GM19238 (cell line): ENCODE measurements at regions not wholly inside any gene's neighbourhood (a gene's known extent, or its start where the extent isn't known, plus 50 kb on each side); places are given as distances from the start of the nearest gene placed in this dataset.

Experiments
- DNase-seq: peaks from one replicate; pipeline ENCODE4 v3.0.0; 2011; ENCODE audit warnings: low spot score; ENCODE audit not compliant: insufficient read length

GRCh38 chr17:6938637-6939036 is 57.2 kb upstream of the ALOX12 start:
- DNase-seq = no peak

- DNase-seq = no peak
Observed at GRCh38 chr17:6940186-6940649, 55.6 kb upstream of the ALOX12 start.

- DNase-seq = no peak
Observed at GRCh38 chr17:6941989-6942388, 53.9 kb upstream of the ALOX12 start.

- DNase-seq = no peak
Observed at GRCh38 chr17:6943406-6943805, 52.4 kb upstream of the ALOX12 start.
